Mucosa of rectum (tissue), 2 donors: ENCODE measurements at regions not wholly inside any gene's neighbourhood (a gene's known extent, or its start where the extent isn't known, plus 50 kb on each side); places are given as distances from the start of the nearest gene placed in this dataset.

Source experiments
- H3K27ac ChIP-seq, 2 donors: one replicate each; pipeline ENCODE4 v1.7.0; 2013; ENCODE audit warnings: inconsistent platforms in 2 of 2, low read depth in 2 of 2, low read length in 2 of 2
- H3K27me3 ChIP-seq, 2 donors: one replicate each; pipeline ENCODE4 v1.7.0; 2013; ENCODE audit warnings: low read length in 2 of 2; ENCODE audit not compliant: control insufficient read depth in 2 of 2, insufficient read depth in 2 of 2
- H3K36me3 ChIP-seq, 2 donors: one replicate each; pipeline ENCODE4 v1.7.0; 2013; ENCODE audit warnings: low read length in 2 of 2; ENCODE audit not compliant: control insufficient read depth in 2 of 2, insufficient read depth in 2 of 2
- H3K4me1 ChIP-seq, 2 donors: one replicate each; pipeline ENCODE4 v1.7.0; 2013; ENCODE audit warnings: low read length in 2 of 2, mild to moderate bottlenecking in 1 of 2; ENCODE audit not compliant: control insufficient read depth in 2 of 2, insufficient read depth in 2 of 2
- H3K4me3 ChIP-seq, 2 donors: one replicate each; pipeline ENCODE4 v1.7.0; 2013; ENCODE audit warnings: low read length in 2 of 2
- H3K9ac ChIP-seq, 2 donors: one replicate each; pipeline ENCODE4 v1.7.0; 2013; ENCODE audit warnings: low read length in 2 of 2, low read depth in 1 of 2, mild to moderate bottlenecking in 1 of 2
- H3K9me3 ChIP-seq, 2 donors: one replicate each; pipeline ENCODE4 v1.7.0; 2013; ENCODE audit warnings: low read length in 2 of 2; ENCODE audit not compliant: control insufficient read depth in 2 of 2
- donor health status: healthy.
- donor health status: Normal muscosa, but diverticular disease.

- no peaks in the 10 kb centered on the region for H3K36me3 ChIP-seq
- peaks cover 8 to 10% of the 10 kb centered on the region in 2 donors for H3K4me1 ChIP-seq
- no peak overlapping the region for H3K27ac ChIP-seq
- H3K4me3 ChIP-seq, result no peak overlapping the region
- no peak overlapping the region for H3K9ac ChIP-seq
- H3K27me3 ChIP-seq, result no peaks in the 10 kb centered on the region
- H3K9me3 ChIP-seq, result peaks cover 0 to 2% of the 10 kb centered on the region in 2 donors
Measured at GRCh38 chr3:23653647-23654525, 151.9 kb upstream of the UBE2E1 start.

- no peaks in the 10 kb centered on the region for H3K27me3 ChIP-seq
- no peak overlapping the region for H3K27ac ChIP-seq
- no peak overlapping the region for H3K4me3 ChIP-seq
- H3K4me1 ChIP-seq, result peaks cover 3% of the 10 kb centered on the region in 2 donors
- no peaks in the 10 kb centered on the region for H3K36me3 ChIP-seq
- H3K9me3 ChIP-seq, result peaks cover 0 to 2% of the 10 kb centered on the region in 2 donors
- H3K9ac ChIP-seq, result no peak overlapping the region
Measured at GRCh38 chr3:23654571-23654970, 151.2 kb upstream of the UBE2E1 start.

- H3K4me1 ChIP-seq, result no peaks in the 10 kb centered on the region
- no peaks in the 10 kb centered on the region for H3K27me3 ChIP-seq
- no peak overlapping the region for H3K4me3 ChIP-seq
- H3K27ac ChIP-seq, result no peak overlapping the region
- no peaks in the 10 kb centered on the region for H3K36me3 ChIP-seq
- peaks cover 0 to 2% of the 10 kb centered on the region in 2 donors for H3K9me3 ChIP-seq
- H3K9ac ChIP-seq, result no peak overlapping the region
Measured at GRCh38 chr3:23655749-23656148, 150.0 kb upstream of the UBE2E1 start.

DNA sequence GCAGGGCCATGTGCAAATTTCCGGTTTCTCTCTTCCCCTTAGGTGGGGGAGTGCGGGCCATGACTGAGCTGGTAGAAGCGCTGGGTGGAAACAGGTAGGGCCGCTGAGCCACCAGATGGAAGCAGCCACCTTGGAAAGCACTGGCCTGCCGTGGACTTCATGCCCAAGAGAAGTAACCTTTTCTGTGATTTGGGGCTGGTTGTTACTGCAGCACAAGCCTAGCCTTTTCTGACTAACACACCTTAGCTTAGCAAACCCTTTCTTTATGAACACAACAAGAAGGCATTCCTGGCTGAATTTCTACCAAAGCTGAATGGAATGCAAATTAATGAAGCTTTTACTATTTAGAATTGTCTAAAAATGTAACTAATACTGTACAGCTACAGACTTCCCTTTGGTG is 149.6 kb upstream of the UBE2E1 start:
- H3K4me1 ChIP-seq, result no peaks in the 10 kb centered on the region
- H3K36me3 ChIP-seq, result no peaks in the 10 kb centered on the region
- H3K9me3 ChIP-seq, result peaks cover 0 to 2% of the 10 kb centered on the region in 2 donors
- no peaks in the 10 kb centered on the region for H3K27me3 ChIP-seq
- H3K9ac ChIP-seq, result no peak overlapping the region
- H3K4me3 ChIP-seq, result no peak overlapping the region
- H3K27ac ChIP-seq, result no peak overlapping the region

DNA sequence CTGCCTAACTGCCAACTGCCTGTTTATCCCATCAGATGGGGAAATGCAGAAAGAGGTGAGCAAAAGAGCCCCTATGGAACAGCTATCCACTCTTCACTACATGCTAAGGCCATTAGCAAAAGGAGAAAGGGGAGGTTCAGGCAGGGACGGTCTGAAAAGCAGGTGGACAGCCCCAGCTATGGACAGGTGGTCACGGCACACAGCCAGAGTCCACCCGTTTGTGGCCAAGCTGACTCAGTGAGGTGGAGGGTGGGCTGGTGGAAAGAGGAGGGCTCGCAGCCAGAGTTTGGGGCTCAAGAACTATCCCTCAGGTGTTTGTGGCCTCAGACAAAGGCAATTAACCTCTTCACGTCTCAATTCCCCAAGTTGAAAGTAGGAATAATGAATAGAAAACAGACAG is 148.9 kb upstream of the UBE2E1 start:
- Histone ChIP-seq H3K9ac (no peak overlapping the region), H3K9me3 (peaks cover 0 to 2% of the 10 kb centered on the region in 2 donors), H3K36me3 (no peaks in the 10 kb centered on the region), H3K27ac (no peak overlapping the region), H3K27me3 (no peaks in the 10 kb centered on the region), H3K4me3 (no peak overlapping the region), H3K4me1 (no peaks in the 10 kb centered on the region)

GRCh38 chr3:23657647-23658046 is 148.1 kb upstream of the UBE2E1 start:
- H3K27me3 ChIP-seq, result no peaks in the 10 kb centered on the region
- H3K36me3 ChIP-seq, result no peaks in the 10 kb centered on the region
- no peak overlapping the region for H3K4me3 ChIP-seq
- no peak overlapping the region for H3K9ac ChIP-seq
- no peak overlapping the region for H3K27ac ChIP-seq
- H3K9me3 ChIP-seq, result peaks cover 0 to 2% of the 10 kb centered on the region in 2 donors
- H3K4me1 ChIP-seq, result no peaks in the 10 kb centered on the region

- Histone ChIP-seq H3K27ac (no peak overlapping the region), H3K27me3 (no peaks in the 10 kb centered on the region), H3K4me3 (no peak overlapping the region), H3K9ac (no peak overlapping the region), H3K36me3 (no peaks in the 10 kb centered on the region), H3K4me1 (no peaks in the 10 kb centered on the region), H3K9me3 (peaks cover 0 to 2% of the 10 kb centered on the region in 2 donors)
Measured at GRCh38 chr3:23659274-23659673, 146.5 kb upstream of the UBE2E1 start.

- H3K36me3 ChIP-seq, result no peaks in the 10 kb centered on the region
- H3K27me3 ChIP-seq, result no peaks in the 10 kb centered on the region
- H3K9ac ChIP-seq, result no peak overlapping the region
- H3K27ac ChIP-seq, result no peak overlapping the region
- no peak overlapping the region for H3K4me3 ChIP-seq
- no peaks in the 10 kb centered on the region for H3K4me1 ChIP-seq
- H3K9me3 ChIP-seq, result peaks cover 0 to 2% of the 10 kb centered on the region in 2 donors
Measured at GRCh38 chr3:23659840-23660430, 145.8 kb upstream of the UBE2E1 start.

DNA sequence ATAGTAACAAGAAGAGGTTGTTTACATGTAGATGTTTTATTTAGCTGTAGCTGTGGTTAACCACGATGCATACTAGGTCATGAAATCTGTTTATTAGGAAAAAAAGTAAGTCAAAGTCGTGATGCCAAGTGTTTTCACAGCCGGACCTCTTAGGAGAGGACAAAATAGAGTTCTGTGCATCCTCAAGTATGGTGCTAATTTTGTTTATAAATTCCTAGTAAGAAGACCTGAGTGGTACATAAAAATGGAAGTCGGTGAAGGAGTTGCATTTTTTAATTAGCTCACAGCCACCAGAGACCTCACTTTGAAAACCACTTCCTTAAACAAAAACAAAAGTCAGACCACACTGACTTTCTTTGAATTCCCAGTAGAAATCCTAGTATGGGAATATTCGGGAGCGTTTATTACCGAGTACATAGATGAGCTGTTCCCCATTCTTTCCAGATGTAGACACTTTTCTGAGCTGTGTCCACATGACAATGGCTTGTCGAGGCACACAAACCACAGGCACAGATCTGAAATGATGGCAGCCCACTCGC is 143.6 kb upstream of the UBE2E1 start:
- H3K9me3 ChIP-seq, result no peaks in the 10 kb centered on the region
- no peak overlapping the region for H3K27ac ChIP-seq
- H3K9ac ChIP-seq, result no peak overlapping the region
- no peaks in the 10 kb centered on the region for H3K4me1 ChIP-seq
- H3K4me3 ChIP-seq, result no peak overlapping the region
- H3K27me3 ChIP-seq, result no peaks in the 10 kb centered on the region
- H3K36me3 ChIP-seq, result no peaks in the 10 kb centered on the region

DNA sequence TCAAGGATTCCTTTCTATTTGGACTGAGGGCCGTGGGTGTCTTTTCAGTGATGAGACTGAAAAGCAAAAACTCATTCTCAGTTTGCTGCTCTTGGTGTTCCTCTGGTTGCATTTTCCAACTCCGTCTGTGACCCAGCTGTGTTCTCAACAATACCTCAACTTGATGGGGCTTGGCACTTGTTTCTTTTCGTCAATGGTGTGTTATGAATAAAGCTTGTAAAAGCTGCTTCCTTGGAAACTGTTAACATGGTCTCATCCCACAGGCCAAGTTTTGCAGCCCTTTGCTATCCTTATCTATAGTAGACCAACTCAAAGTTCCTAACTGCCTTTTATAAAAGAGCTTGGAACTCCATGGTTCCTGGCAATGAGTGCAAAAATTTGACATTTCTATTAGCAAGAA is 142.5 kb upstream of the UBE2E1 start:
- H3K27me3 ChIP-seq, result no peaks in the 10 kb centered on the region

More for the DNA sequence above, 142.5 kb upstream of the UBE2E1 start:
- H3K4me3 ChIP-seq, result no peak overlapping the region
- no peak overlapping the region for H3K9ac ChIP-seq
- H3K36me3 ChIP-seq, result no peaks in the 10 kb centered on the region
- peaks cover 0 to under 1% of the 10 kb centered on the region in 2 donors for H3K4me1 ChIP-seq
- no peaks in the 10 kb centered on the region for H3K9me3 ChIP-seq
- H3K27ac ChIP-seq, result no peak overlapping the region
